Omental fat pad (tissue), 3 donors: ENCODE measurements at regions not wholly inside any gene's neighbourhood (a gene's known extent, or its start where the extent isn't known, plus 50 kb on each side); places are given as distances from the start of the nearest gene placed in this dataset.

Experiments
- ATAC-seq: fragments of 150-250 bp; one replicate; pipeline ENCODE4 v1.9.1; 2016; ENCODE audit warnings: mild to moderate bottlenecking, moderate library complexity; ENCODE audit not compliant: low FRiP score
- DNase-seq: peaks from one replicate; pipeline ENCODE4 v3.0.0-alpha.2; 2019; ENCODE audit warnings: low spot score
- TF ChIP-seq, protein P1 (sequence below), 3 donors: fragments of 450-650 bp; IDR thresholded peaks; one replicate each; pipeline ENCODE4 v1.5.1; 2016 to 2017; ENCODE audit warnings: antibody characterized with exemption in 3 of 3, mild to moderate bottlenecking in 3 of 3, moderate library complexity in 2 of 3

DNA sequence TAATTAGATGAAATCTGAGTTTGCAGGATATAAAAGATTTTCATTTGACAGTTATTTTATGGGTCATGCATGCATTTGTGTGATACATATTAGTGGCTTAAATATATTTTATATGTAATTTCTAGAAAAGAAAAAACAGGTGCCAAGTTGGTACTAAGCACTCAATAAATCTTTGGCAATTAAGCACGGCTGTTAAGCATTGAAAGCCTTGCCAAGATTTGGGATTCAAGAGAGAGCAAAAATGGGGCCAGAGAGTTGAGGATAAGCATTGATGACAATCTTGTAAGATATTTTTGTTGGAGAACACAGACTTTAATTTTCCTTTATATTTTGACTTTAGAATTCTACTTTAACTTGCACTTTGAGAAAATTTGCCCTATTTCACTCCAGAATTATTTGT is 249.8 kb upstream of the MAD2L1 start:
- DNase-seq (no peak), ATAC-seq (no peak)
- TF ChIP-seq, protein P1, sequence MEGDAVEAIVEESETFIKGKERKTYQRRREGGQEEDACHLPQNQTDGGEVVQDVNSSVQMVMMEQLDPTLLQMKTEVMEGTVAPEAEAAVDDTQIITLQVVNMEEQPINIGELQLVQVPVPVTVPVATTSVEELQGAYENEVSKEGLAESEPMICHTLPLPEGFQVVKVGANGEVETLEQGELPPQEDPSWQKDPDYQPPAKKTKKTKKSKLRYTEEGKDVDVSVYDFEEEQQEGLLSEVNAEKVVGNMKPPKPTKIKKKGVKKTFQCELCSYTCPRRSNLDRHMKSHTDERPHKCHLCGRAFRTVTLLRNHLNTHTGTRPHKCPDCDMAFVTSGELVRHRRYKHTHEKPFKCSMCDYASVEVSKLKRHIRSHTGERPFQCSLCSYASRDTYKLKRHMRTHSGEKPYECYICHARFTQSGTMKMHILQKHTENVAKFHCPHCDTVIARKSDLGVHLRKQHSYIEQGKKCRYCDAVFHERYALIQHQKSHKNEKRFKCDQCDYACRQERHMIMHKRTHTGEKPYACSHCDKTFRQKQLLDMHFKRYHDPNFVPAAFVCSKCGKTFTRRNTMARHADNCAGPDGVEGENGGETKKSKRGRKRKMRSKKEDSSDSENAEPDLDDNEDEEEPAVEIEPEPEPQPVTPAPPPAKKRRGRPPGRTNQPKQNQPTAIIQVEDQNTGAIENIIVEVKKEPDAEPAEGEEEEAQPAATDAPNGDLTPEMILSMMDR (IDR thresholded peaks at IDR 0.05), result no peak

- ATAC-seq (no peak), DNase-seq (no peak)
- TF ChIP-seq, protein P1 (IDR thresholded peaks at IDR 0.05), result no peak
Measured at GRCh38 chr4:120314969-120315368, 248.3 kb upstream of the MAD2L1 start.

DNA sequence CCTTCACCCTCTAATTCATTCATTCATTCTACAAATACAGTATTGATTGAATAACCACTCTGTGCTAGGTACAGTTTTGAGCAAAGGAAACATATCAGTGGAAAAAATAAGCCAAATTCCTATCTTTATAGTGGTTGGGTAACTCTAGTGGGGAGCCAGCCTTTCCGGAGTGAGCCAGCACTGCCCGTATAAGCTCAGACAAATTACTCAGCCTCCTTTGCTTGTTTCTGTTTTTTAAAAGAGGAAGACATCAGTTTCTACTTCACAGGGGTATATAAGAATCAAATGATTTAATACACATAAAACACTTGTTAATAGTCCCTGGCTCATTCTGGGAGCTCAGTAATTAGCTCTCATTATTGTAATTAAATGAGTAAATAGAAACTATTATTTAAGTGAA is 238.2 kb upstream of the MAD2L1 start:
- ATAC-seq (peak; percentile 32), DNase-seq (no peak)
- TF ChIP-seq, protein P1 (IDR thresholded peaks at IDR 0.05), result no peak

GRCh38 chr4:120299631-120300030 is 233.0 kb upstream of the MAD2L1 start:
- DNase-seq (no peak), ATAC-seq (no peak)
- TF ChIP-seq, protein P1 (IDR thresholded peaks at IDR 0.05), result no peak

DNA sequence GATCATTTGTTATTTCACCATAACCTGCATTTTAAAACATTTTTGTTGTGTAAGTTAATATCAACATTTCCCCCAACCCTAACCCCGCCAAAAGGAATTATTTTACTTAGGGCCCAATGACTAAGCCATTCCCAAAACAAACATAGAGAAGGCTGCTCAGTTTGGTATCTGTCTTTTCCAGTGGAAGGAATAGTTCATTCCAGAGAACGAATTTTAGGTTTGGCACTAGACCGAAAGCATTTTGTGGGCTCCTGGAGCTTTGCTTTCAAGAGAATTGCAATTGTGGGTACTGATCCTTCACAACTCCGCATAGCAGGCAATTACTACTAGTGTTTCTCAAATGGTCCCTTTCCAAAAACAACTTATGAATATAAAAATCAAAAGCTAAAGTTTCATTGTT is 226.7 kb upstream of the MAD2L1 start:
- no peak for DNase-seq
- TF ChIP-seq, protein P1 (IDR thresholded peaks at IDR 0.05), result no peak
- ATAC-seq, result no peak

- DNase-seq (no peak), ATAC-seq (no peak)
- TF ChIP-seq, protein P1 (IDR thresholded peaks at IDR 0.05), result no peak
Measured at GRCh38 chr4:120291541-120291940, 224.9 kb upstream of the MAD2L1 start.

DNA sequence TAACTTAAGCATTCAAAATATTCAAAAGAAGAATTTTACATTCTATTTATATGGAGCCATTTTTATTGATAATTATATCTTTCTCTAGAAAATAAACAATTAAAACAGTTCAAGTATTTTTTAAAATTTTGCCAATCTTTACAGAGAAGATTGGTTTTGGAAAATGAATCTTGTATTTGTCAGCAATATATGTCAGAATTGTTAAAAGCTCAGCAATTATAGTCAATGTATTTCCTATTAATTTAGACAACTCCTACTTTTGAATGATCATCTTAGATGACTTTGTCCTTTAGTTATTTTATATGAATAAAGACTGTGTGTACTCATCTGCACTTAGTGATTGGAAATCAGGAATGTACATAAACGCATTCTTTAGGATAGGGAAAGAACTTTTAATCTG is 223.9 kb upstream of the MAD2L1 start:
- no peak for ATAC-seq
- no peak for DNase-seq
- TF ChIP-seq, protein P1 (IDR thresholded peaks at IDR 0.05), result no peak
